ENCODE measurements at regions not wholly inside any gene's neighbourhood (a gene's known extent, or its start where the extent isn't known, plus 50 kb on each side); places are given as distances from the start of the nearest gene placed in this dataset.

DNA sequence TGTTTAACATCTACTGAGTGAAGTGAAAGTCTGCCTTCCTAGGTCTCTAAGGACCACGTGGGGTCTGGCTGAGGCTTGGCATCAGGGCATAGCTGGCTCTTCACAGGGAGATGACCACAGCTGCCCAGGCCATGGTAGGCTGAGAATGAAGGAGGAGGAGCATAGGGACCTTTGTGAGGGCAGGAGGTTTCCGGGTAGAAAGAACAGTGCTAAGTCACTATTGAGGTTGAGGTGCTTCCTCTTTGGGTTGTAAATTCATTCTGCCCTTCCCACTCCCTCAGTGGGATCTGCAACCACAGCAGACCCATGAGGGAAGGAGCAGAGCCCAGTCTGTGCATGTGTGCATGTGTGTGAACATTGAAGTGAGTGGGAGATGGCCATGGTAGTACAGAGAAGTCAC lies 909.6 kb downstream of the VRK1 start (continued):
- TF ChIP-seq, protein P1, sequence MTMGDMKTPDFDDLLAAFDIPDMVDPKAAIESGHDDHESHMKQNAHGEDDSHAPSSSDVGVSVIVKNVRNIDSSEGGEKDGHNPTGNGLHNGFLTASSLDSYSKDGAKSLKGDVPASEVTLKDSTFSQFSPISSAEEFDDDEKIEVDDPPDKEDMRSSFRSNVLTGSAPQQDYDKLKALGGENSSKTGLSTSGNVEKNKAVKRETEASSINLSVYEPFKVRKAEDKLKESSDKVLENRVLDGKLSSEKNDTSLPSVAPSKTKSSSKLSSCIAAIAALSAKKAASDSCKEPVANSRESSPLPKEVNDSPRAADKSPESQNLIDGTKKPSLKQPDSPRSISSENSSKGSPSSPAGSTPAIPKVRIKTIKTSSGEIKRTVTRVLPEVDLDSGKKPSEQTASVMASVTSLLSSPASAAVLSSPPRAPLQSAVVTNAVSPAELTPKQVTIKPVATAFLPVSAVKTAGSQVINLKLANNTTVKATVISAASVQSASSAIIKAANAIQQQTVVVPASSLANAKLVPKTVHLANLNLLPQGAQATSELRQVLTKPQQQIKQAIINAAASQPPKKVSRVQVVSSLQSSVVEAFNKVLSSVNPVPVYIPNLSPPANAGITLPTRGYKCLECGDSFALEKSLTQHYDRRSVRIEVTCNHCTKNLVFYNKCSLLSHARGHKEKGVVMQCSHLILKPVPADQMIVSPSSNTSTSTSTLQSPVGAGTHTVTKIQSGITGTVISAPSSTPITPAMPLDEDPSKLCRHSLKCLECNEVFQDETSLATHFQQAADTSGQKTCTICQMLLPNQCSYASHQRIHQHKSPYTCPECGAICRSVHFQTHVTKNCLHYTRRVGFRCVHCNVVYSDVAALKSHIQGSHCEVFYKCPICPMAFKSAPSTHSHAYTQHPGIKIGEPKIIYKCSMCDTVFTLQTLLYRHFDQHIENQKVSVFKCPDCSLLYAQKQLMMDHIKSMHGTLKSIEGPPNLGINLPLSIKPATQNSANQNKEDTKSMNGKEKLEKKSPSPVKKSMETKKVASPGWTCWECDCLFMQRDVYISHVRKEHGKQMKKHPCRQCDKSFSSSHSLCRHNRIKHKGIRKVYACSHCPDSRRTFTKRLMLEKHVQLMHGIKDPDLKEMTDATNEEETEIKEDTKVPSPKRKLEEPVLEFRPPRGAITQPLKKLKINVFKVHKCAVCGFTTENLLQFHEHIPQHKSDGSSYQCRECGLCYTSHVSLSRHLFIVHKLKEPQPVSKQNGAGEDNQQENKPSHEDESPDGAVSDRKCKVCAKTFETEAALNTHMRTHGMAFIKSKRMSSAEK (CRISPR knock-in tag; IDR thresholded peaks at IDR 0.05; ENCODE audit: borderline replicate concordance) = no peak
- TF ChIP-seq ZNF121 (CRISPR knock-in tag; IDR thresholded peaks at IDR 0.05) = no peak
- TF ChIP-seq, protein P2, sequence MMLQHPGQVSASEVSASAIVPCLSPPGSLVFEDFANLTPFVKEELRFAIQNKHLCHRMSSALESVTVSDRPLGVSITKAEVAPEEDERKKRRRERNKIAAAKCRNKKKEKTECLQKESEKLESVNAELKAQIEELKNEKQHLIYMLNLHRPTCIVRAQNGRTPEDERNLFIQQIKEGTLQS (CRISPR knock-in tag; conservative IDR thresholded peaks at IDR 0.05) = no peak
- TF ChIP-seq, protein P3, sequence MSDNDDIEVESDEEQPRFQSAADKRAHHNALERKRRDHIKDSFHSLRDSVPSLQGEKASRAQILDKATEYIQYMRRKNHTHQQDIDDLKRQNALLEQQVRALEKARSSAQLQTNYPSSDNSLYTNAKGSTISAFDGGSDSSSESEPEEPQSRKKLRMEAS (CRISPR knock-in tag; IDR thresholded peaks at IDR 0.05) = no peak

DNA sequence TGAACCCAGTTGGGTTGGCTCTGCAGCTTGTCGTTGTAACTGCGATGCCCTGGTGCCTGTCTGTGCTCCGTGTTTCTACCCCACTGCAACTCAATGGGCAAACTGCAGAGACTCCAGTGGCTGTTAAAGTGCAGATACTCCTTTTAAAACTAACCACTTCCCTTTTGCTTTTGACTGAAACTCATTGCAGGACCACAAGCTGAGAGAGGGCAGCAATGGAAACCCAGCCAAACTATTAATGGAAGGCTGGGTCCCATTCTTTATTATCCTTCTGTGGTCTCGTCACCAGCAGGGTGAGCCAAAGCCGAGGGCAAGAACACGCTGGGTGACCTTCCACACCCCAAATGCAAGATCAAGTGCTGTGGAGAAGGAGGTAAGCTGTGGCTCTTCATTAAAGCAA lies 910.4 kb downstream of the VRK1 start:
- no peaks in the 10 kb centered on the region for H3K27me3 Mint-ChIP-seq (ENCODE audit: low read depth)
- CTCF ChIA-PET = no interaction called here
- no peak for DNase-seq (ENCODE audit: low spot score)
- TF ChIP-seq CREB1 (CRISPR knock-in tag; IDR thresholded peaks at IDR 0.05) = no peak
- no peak for TF ChIP-seq ZNF121 (CRISPR knock-in tag; IDR thresholded peaks at IDR 0.05)
- ATAC-seq = no peak
- peaks cover 54% of the 10 kb centered on the region for H3K4me1 Mint-ChIP-seq
- POLR2A ChIA-PET = no interaction called here
- peaks cover 22% of the 10 kb centered on the region for H3K9me3 Mint-ChIP-seq
- peaks cover 7% of the 10 kb centered on the region for H3K36me3 Mint-ChIP-seq
- no peak overlapping the region for H3K27ac Mint-ChIP-seq
- H3K4me3 Mint-ChIP-seq = no peak overlapping the region

DNA sequence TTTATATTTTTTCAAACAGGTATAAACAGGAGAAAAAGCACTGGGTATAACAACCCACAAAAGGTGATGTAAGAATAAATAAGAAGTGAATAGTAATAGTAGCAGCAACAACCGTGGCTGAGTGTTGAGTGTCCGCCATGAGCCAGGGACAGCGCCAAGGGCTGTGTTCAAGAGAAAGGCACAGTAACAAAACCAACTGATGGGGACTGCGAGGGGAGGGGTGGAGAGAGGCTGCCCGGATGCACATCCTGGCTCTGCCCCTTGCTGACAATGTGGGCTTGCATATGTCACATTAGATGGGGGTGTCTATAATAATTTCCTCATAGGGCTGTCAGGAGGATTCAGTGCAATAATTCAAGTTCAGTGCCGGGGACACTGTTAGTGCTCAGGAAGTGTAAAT lies 912.4 kb downstream of the VRK1 start:
- Mint-ChIP-seq H3K4me3 (no peak overlapping the region), H3K36me3 (no peaks in the 10 kb centered on the region), H3K9me3 (peaks cover 7% of the 10 kb centered on the region), H3K27me3 (ENCODE audit: low read depth) (no peaks in the 10 kb centered on the region), H3K27ac (no peak overlapping the region), H3K4me1 (peaks cover 35% of the 10 kb centered on the region)
- CTCF ChIA-PET = no interaction called here
- DNase-seq (ENCODE audit: low spot score) (no peak), ATAC-seq (no peak)
- TF ChIP-seq CBFB (CRISPR knock-in tag; IDR thresholded peaks at IDR 0.05; ENCODE audit: low read depth) (no peak), NR3C1 (CRISPR knock-in tag; conservative IDR thresholded peaks at IDR 0.05; ENCODE audit: low read depth) (no peak), GTF2I (CRISPR knock-in tag; conservative IDR thresholded peaks at IDR 0.05) (no peak), ZNF138 (CRISPR knock-in tag; conservative IDR thresholded peaks at IDR 0.05) (no peak), KAT7 (CRISPR knock-in tag; IDR thresholded peaks at IDR 0.05; ENCODE audit: borderline replicate concordance) (no peak), NR1H2 (CRISPR knock-in tag; IDR thresholded peaks at IDR 0.05) (no peak), NFATC4 (CRISPR knock-in tag; IDR thresholded peaks at IDR 0.05) (no peak), ZNF423 (CRISPR knock-in tag; IDR thresholded peaks at IDR 0.05) (no peak)
- TF ChIP-seq, protein P4, sequence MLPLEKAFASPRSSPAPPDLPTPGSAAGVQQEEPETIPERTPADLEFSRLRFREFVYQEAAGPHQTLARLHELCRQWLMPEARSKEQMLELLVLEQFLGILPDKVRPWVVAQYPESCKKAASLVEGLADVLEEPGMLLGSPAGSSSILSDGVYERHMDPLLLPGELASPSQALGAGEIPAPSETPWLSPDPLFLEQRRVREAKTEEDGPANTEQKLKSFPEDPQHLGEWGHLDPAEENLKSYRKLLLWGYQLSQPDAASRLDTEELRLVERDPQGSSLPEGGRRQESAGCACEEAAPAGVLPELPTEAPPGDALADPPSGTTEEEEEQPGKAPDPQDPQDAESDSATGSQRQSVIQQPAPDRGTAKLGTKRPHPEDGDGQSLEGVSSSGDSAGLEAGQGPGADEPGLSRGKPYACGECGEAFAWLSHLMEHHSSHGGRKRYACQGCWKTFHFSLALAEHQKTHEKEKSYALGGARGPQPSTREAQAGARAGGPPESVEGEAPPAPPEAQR (CRISPR knock-in tag; IDR thresholded peaks at IDR 0.05) = no peak
- POLR2A ChIA-PET = no interaction called here

DNA sequence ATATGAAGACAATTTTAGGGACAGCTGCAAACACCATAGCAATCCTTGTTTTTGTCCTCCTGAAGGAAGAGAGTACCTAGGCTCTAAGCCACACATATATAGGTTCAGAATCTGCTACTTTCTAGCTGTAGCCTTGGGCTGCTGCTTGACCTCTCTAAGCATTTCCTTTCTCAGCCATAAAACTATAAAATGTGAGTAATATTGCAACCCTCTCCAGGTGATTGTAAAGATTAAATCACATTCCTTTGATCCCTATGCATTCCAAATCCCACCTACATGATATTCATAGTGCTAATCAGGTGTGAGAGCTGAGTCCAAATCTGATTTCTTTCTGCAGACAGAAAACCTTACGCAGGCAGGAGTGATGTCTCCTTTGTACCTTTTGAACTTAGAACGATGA lies 913.5 kb downstream of the VRK1 start:
- ATAC-seq (no peak), DNase-seq (ENCODE audit: low spot score) (no peak)
- POLR2A ChIA-PET = no interaction called here
- Mint-ChIP-seq H3K27me3 (ENCODE audit: low read depth) (no peaks in the 10 kb centered on the region), H3K4me3 (no peak overlapping the region), H3K27ac (no peak overlapping the region), H3K36me3 (no peaks in the 10 kb centered on the region), H3K4me1 (peaks cover 25% of the 10 kb centered on the region), H3K9me3 (peaks cover 7% of the 10 kb centered on the region)
- CTCF ChIA-PET = no interaction called here
- TF ChIP-seq TCF7 (CRISPR knock-in tag; IDR thresholded peaks at IDR 0.05; ENCODE audit: low read depth) (no peak), KAT7 (CRISPR knock-in tag; IDR thresholded peaks at IDR 0.05; ENCODE audit: borderline replicate concordance) (no peak), IRF2 (CRISPR knock-in tag; IDR thresholded peaks at IDR 0.05; ENCODE audit: borderline replicate concordance, low read depth) (no peak), ZNF423 (CRISPR knock-in tag; IDR thresholded peaks at IDR 0.05) (no peak)
- TF ChIP-seq, protein P5, sequence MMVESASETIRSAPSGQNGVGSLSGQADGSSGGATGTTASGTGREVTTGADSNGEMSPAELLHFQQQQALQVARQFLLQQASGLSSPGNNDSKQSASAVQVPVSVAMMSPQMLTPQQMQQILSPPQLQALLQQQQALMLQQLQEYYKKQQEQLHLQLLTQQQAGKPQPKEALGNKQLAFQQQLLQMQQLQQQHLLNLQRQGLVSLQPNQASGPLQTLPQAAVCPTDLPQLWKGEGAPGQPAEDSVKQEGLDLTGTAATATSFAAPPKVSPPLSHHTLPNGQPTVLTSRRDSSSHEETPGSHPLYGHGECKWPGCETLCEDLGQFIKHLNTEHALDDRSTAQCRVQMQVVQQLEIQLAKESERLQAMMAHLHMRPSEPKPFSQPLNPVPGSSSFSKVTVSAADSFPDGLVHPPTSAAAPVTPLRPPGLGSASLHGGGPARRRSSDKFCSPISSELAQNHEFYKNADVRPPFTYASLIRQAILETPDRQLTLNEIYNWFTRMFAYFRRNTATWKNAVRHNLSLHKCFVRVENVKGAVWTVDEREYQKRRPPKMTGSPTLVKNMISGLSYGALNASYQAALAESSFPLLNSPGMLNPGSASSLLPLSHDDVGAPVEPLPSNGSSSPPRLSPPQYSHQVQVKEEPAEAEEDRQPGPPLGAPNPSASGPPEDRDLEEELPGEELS (CRISPR knock-in tag; IDR thresholded peaks at IDR 0.05) = no peak
- TF ChIP-seq, protein P6, sequence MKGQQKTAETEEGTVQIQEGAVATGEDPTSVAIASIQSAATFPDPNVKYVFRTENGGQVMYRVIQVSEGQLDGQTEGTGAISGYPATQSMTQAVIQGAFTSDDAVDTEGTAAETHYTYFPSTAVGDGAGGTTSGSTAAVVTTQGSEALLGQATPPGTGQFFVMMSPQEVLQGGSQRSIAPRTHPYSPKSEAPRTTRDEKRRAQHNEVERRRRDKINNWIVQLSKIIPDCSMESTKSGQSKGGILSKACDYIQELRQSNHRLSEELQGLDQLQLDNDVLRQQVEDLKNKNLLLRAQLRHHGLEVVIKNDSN (CRISPR knock-in tag; IDR thresholded peaks at IDR 0.05) = no peak
- TF ChIP-seq, protein P7, sequence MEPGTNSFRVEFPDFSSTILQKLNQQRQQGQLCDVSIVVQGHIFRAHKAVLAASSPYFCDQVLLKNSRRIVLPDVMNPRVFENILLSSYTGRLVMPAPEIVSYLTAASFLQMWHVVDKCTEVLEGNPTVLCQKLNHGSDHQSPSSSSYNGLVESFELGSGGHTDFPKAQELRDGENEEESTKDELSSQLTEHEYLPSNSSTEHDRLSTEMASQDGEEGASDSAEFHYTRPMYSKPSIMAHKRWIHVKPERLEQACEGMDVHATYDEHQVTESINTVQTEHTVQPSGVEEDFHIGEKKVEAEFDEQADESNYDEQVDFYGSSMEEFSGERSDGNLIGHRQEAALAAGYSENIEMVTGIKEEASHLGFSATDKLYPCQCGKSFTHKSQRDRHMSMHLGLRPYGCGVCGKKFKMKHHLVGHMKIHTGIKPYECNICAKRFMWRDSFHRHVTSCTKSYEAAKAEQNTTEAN (CRISPR knock-in tag; IDR thresholded peaks at IDR 0.05) = no peak

Measured in WTC11 (cell line).